SW 1271 (cell line): ENCODE measurements at regions not wholly inside any gene's neighbourhood (a gene's known extent, or its start where the extent isn't known, plus 50 kb on each side); places are given as distances from the start of the nearest gene placed in this dataset.
"Not testable (repeated sequence)": the region's sequence is repeated elsewhere in the genome, so short reads cannot be mapped to it uniquely, and the experiment has no call there.

ENCODE experiments used
- DNase-seq, 2 experiments: peaks; one replicate each; lab custom pipeline; 2025; lab: John Stamatoyannopoulos, UW

- not testable (repeated sequence) for DNase-seq
These were observed 1439.2 kb upstream of the ACVR2A start for GRCh38 chr2:146405402-146406309.

- DNase-seq = not testable (repeated sequence)
These were observed 1441.2 kb upstream of the ACVR2A start for GRCh38 chr2:146403546-146404160.

GRCh38 chr2:146392631-146393030, 1452.2 kb upstream of the ACVR2A start:
- no peak for DNase-seq

- no peak for DNase-seq
These were observed 1452.6 kb upstream of the ACVR2A start for GRCh38 chr2:146392186-146392585.

- no peak for DNase-seq
These were observed 1456.1 kb upstream of the ACVR2A start for GRCh38 chr2:146388757-146389156.

- DNase-seq = no peak
These were observed 1458.7 kb upstream of the ACVR2A start for GRCh38 chr2:146386096-146386495.

- no peak for DNase-seq
These were observed 1459.8 kb upstream of the ACVR2A start for GRCh38 chr2:146385031-146385430.

- no peak for DNase-seq
These were observed 1468.2 kb upstream of the ACVR2A start for GRCh38 chr2:146376511-146377064.

- no peak for DNase-seq
These were observed 1470.3 kb upstream of the ACVR2A start for GRCh38 chr2:146374505-146374904.

GRCh38 chr2:146371364-146371763, 1473.5 kb upstream of the ACVR2A start:
- not testable (repeated sequence) for DNase-seq

- no peak for DNase-seq
These were observed 1474.0 kb upstream of the ACVR2A start for GRCh38 chr2:146370826-146371225.

GRCh38 chr2:146366276-146366675, 1478.6 kb upstream of the ACVR2A start:
- DNase-seq = no peak

GRCh38 chr2:146365041-146365440, 1479.8 kb upstream of the ACVR2A start:
- no peak for DNase-seq

GRCh38 chr2:146363731-146364130, 1481.1 kb upstream of the ACVR2A start:
- DNase-seq = no peak

GRCh38 chr2:146351689-146352088, 1493.1 kb upstream of the ACVR2A start:
- DNase-seq = no peak

GRCh38 chr2:146349334-146349733, 1495.5 kb upstream of the ACVR2A start:
- DNase-seq = no peak

- DNase-seq = no peak
These were observed 1519.9 kb upstream of the ACVR2A start for GRCh38 chr2:146324951-146325350.

- no peak for DNase-seq
These were observed 1521.3 kb upstream of the ACVR2A start for GRCh38 chr2:146323564-146323963.

- no peak for DNase-seq
These were observed 1523.7 kb upstream of the ACVR2A start for GRCh38 chr2:146321175-146321574.

GRCh38 chr2:146317959-146318358, 1526.9 kb upstream of the ACVR2A start:
- DNase-seq = no peak

- peak in 1 of 2 experiments; percentile 50 for DNase-seq
These were observed 1531.9 kb upstream of the ACVR2A start for GRCh38 chr2:146312899-146313298.

GRCh38 chr2:146305164-146305563, 1539.7 kb upstream of the ACVR2A start:
- DNase-seq = no peak

- DNase-seq = no peak
These were observed 1543.5 kb upstream of the ACVR2A start for GRCh38 chr2:146301287-146301686.
